GM21360 (cell line): ENCODE measurements at regions not wholly inside any gene's neighbourhood (a gene's known extent, or its start where the extent isn't known, plus 50 kb on each side); places are given as distances from the start of the nearest gene placed in this dataset.
"Not testable (repeated sequence)": the region's sequence is repeated elsewhere in the genome, so short reads cannot be mapped to it uniquely, and the experiment has no call there.

Experiments used
- ATAC-seq: cut with Tn5 transposase; IDR thresholded peaks from one replicate; pipeline ENCODE4 v1.9.1; 2021; ENCODE audit warnings: mild to moderate bottlenecking, moderate library complexity; ENCODE audit not compliant: unreplicated experiment

GRCh38 chr17:77628035-77628434 is 330.5 kb upstream of the TNRC6C start:
- no peak for ATAC-seq

GRCh38 chr17:77629284-77629683 is 329.2 kb upstream of the TNRC6C start:
- not testable (repeated sequence) for ATAC-seq

GRCh38 chr17:77631307-77631706 is 327.2 kb upstream of the TNRC6C start:
- no peak for ATAC-seq

- ATAC-seq: no peak
These were observed 325.9 kb upstream of the TNRC6C start for GRCh38 chr17:77632619-77633018.

GRCh38 chr17:77634710-77635109 is 323.8 kb upstream of the TNRC6C start:
- ATAC-seq: no peak

GRCh38 chr17:77635176-77635575 is 323.3 kb upstream of the TNRC6C start:
- ATAC-seq: no peak

GRCh38 chr17:77635785-77636184 is 322.7 kb upstream of the TNRC6C start:
- ATAC-seq: not testable (repeated sequence)

GRCh38 chr17:77636835-77637817 is 321.4 kb upstream of the TNRC6C start:
- ATAC-seq: no peak

- no peak for ATAC-seq
These were observed 320.5 kb upstream of the TNRC6C start for GRCh38 chr17:77637818-77638575.

- no peak for ATAC-seq
These were observed 318.3 kb upstream of the TNRC6C start for GRCh38 chr17:77640252-77640651.

GRCh38 chr17:77640916-77641605 is 317.4 kb upstream of the TNRC6C start:
- no peak for ATAC-seq

GRCh38 chr17:77641718-77642117 is 316.8 kb upstream of the TNRC6C start:
- ATAC-seq: no peak

- no peak for ATAC-seq
These were observed 314.1 kb upstream of the TNRC6C start for GRCh38 chr17:77644181-77645071.

GRCh38 chr17:77645072-77646045 is 313.1 kb upstream of the TNRC6C start:
- ATAC-seq: no peak

- ATAC-seq: no peak
These were observed 312.5 kb upstream of the TNRC6C start for GRCh38 chr17:77646046-77646430.

GRCh38 chr17:77647531-77647930 is 311.0 kb upstream of the TNRC6C start:
- no peak for ATAC-seq

- no peak for ATAC-seq
These were observed 308.7 kb upstream of the TNRC6C start for GRCh38 chr17:77649717-77650211.

- no peak for ATAC-seq
These were observed 306.5 kb upstream of the TNRC6C start for GRCh38 chr17:77651988-77652387.

- ATAC-seq: no peak
These were observed 304.2 kb upstream of the TNRC6C start for GRCh38 chr17:77654296-77654695.
